ENCODE measurements at regions not wholly inside any gene's neighbourhood (a gene's known extent, or its start where the extent isn't known, plus 50 kb on each side); places are given as distances from the start of the nearest gene placed in this dataset.

DNA sequence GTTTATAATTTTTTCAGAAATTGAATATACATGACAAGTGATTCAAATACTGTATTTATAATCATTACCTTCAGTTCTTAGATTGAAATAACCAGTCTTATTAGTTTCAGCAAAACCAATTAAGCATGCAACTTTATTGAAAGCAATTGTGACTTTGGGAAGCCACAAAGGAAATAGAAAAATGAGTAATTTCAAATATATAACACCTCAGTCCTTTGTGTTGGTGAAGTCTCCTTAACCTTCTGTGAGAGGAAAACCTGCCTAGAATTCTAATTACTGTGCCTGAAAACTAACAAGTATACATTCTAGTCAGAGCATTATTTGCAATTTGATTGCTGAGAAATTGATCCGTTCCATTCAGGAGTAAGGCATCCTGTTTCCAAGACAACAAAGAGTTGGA lies 95.8 kb downstream of the S1PR1 start:
- no peaks in the 10 kb centered on the region for H3K36me3 ChIP-seq (ENCODE audit: control insufficient read depth, low read length)
- H3F3A ChIP-seq (ENCODE audit: control insufficient read depth, insufficient read depth) = no peaks in the 10 kb centered on the region
- H3K4me2 ChIP-seq (ENCODE audit: low read length) = no peak overlapping the region
- H3K79me2 ChIP-seq (ENCODE audit: control insufficient read depth, low read length) = no peaks in the 10 kb centered on the region
- peaks cover 4% of the 10 kb centered on the region; the same call in 1 of the 2 replicates for H3K9me3 ChIP-seq (ENCODE audit: control insufficient read depth, insufficient read depth, low read length)
- H3K9me2 ChIP-seq (replicated peaks; ENCODE audit: control insufficient read depth, low read length) = no peaks in the 10 kb centered on the region
- TF ChIP-seq, protein P1, sequence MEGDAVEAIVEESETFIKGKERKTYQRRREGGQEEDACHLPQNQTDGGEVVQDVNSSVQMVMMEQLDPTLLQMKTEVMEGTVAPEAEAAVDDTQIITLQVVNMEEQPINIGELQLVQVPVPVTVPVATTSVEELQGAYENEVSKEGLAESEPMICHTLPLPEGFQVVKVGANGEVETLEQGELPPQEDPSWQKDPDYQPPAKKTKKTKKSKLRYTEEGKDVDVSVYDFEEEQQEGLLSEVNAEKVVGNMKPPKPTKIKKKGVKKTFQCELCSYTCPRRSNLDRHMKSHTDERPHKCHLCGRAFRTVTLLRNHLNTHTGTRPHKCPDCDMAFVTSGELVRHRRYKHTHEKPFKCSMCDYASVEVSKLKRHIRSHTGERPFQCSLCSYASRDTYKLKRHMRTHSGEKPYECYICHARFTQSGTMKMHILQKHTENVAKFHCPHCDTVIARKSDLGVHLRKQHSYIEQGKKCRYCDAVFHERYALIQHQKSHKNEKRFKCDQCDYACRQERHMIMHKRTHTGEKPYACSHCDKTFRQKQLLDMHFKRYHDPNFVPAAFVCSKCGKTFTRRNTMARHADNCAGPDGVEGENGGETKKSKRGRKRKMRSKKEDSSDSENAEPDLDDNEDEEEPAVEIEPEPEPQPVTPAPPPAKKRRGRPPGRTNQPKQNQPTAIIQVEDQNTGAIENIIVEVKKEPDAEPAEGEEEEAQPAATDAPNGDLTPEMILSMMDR (IDR thresholded peaks at IDR 0.05; ENCODE audit: low read depth, low read length, poor library complexity, severe bottlenecking) = no peak
- TF ChIP-seq EZH2phosphoT487 (IDR thresholded peaks at IDR 0.05; ENCODE audit: borderline replicate concordance, low read length) = no peak
- no peaks in the 10 kb centered on the region for H4K20me1 ChIP-seq (ENCODE audit: control insufficient read depth, insufficient read depth, low read depth, low read length)
- H3K4me3 ChIP-seq (ENCODE audit: low read length) = no peak overlapping the region
- H3K4me1 ChIP-seq (ENCODE audit: control insufficient read depth, low read length) = no peaks in the 10 kb centered on the region
- no peak overlapping the region for H3K27ac ChIP-seq (ENCODE audit: low read depth, low read length)
- H3K27me3 ChIP-seq (ENCODE audit: control insufficient read depth, low read length) = no peaks in the 10 kb centered on the region

DNA sequence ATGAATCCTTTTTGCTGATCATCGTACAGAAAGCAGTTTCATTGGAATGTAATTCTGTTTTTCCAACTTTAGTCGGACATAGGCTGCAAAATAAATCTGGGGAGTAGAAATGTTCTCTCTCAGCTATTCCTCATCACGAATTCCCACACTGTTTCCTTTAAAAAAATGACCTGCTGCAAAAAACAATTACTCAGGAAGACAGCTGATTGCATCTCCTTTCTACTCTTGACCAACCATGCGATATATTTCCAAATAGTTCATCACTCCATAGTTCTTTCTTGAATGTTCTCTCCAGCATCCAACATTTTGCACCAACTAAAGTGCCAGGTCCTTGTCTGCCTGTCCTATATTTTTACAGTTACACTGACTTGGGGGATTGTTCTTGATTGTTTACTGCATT lies 96.4 kb downstream of the S1PR1 start:
- Histone ChIP-seq H3K4me2 (ENCODE audit: low read length) (no peak overlapping the region), H3K27ac (ENCODE audit: low read depth, low read length) (no peak overlapping the region), H3K36me3 (ENCODE audit: control insufficient read depth, low read length) (no peaks in the 10 kb centered on the region), H4K20me1 (ENCODE audit: control insufficient read depth, insufficient read depth, low read depth, low read length) (no peaks in the 10 kb centered on the region), H3F3A (ENCODE audit: control insufficient read depth, insufficient read depth) (no peaks in the 10 kb centered on the region), H3K9me2 (replicated peaks; ENCODE audit: control insufficient read depth, low read length) (no peaks in the 10 kb centered on the region), H3K79me2 (ENCODE audit: control insufficient read depth, low read length) (no peaks in the 10 kb centered on the region), H3K9me3 (ENCODE audit: control insufficient read depth, insufficient read depth, low read length) (peaks cover 4% of the 10 kb centered on the region; the same call in 1 of the 2 replicates), H3K4me1 (ENCODE audit: control insufficient read depth, low read length) (no peaks in the 10 kb centered on the region), H3K4me3 (ENCODE audit: low read length) (no peak overlapping the region), H3K27me3 (ENCODE audit: control insufficient read depth, low read length) (no peaks in the 10 kb centered on the region)
- TF ChIP-seq, protein P1 (IDR thresholded peaks at IDR 0.05; ENCODE audit: low read depth, low read length, poor library complexity, severe bottlenecking) = no peak
- TF ChIP-seq EZH2phosphoT487 (IDR thresholded peaks at IDR 0.05; ENCODE audit: borderline replicate concordance, low read length) = no peak

DNA sequence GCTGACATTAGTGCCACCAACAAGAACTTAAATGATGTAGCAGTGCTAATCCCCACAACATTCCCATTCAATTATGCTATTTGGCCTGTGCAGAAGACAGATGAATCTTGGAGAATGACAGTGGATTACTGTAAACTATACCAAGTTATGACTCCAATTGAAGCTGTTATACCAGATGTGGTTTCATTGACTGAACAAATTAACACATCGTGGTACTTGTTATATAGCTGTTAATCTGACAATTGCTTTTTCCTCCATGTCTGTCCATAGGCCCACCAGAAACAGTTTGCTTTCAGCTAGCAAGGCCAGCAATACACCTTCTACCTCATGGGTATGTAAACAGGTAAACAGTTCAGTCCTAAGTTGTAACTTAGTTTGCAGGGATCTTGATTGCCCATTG lies 101.1 kb downstream of the S1PR1 start:
- Histone ChIP-seq H3K27me3 (ENCODE audit: control insufficient read depth, low read length) (no peaks in the 10 kb centered on the region), H3F3A (ENCODE audit: control insufficient read depth, insufficient read depth) (no peaks in the 10 kb centered on the region), H3K79me2 (ENCODE audit: control insufficient read depth, low read length) (no peaks in the 10 kb centered on the region), H3K36me3 (ENCODE audit: control insufficient read depth, low read length) (no peaks in the 10 kb centered on the region), H3K9me3 (ENCODE audit: control insufficient read depth, insufficient read depth, low read length) (no peaks in the 10 kb centered on the region), H3K27ac (ENCODE audit: low read depth, low read length) (no peak overlapping the region), H3K4me1 (ENCODE audit: control insufficient read depth, low read length) (no peaks in the 10 kb centered on the region), H3K4me2 (ENCODE audit: low read length) (no peak overlapping the region), H3K4me3 (ENCODE audit: low read length) (no peak overlapping the region), H3K9me2 (replicated peaks; ENCODE audit: control insufficient read depth, low read length) (no peaks in the 10 kb centered on the region), H4K20me1 (ENCODE audit: control insufficient read depth, insufficient read depth, low read depth, low read length) (no peaks in the 10 kb centered on the region)
- TF ChIP-seq EZH2phosphoT487 (IDR thresholded peaks at IDR 0.05; ENCODE audit: borderline replicate concordance, low read length) = no peak
- TF ChIP-seq, protein P1 (IDR thresholded peaks at IDR 0.05; ENCODE audit: low read depth, low read length, poor library complexity, severe bottlenecking) = no peak

Measured in DOHH2 (cell line).